ENCODE measurements at regions not wholly inside any gene's neighbourhood (a gene's known extent, or its start where the extent isn't known, plus 50 kb on each side); places are given as distances from the start of the nearest gene placed in this dataset.

- Histone ChIP-seq H3K27me3 (peaks cover 0 to 30% (median 11%) of the 10 kb centered on the region in 7 donors), H3K4me3 (no peak overlapping the region), H3K9me3 (peaks cover 0 to 8% (median 0%) of the 10 kb centered on the region in 11 donors), H3K36me3 (no peaks in the 10 kb centered on the region), H3K4me1 (no peaks in the 10 kb centered on the region), H3K27ac (no peak overlapping the region)
- no peak for DNase-seq
- TF ChIP-seq, protein P1, sequence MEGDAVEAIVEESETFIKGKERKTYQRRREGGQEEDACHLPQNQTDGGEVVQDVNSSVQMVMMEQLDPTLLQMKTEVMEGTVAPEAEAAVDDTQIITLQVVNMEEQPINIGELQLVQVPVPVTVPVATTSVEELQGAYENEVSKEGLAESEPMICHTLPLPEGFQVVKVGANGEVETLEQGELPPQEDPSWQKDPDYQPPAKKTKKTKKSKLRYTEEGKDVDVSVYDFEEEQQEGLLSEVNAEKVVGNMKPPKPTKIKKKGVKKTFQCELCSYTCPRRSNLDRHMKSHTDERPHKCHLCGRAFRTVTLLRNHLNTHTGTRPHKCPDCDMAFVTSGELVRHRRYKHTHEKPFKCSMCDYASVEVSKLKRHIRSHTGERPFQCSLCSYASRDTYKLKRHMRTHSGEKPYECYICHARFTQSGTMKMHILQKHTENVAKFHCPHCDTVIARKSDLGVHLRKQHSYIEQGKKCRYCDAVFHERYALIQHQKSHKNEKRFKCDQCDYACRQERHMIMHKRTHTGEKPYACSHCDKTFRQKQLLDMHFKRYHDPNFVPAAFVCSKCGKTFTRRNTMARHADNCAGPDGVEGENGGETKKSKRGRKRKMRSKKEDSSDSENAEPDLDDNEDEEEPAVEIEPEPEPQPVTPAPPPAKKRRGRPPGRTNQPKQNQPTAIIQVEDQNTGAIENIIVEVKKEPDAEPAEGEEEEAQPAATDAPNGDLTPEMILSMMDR (IDR thresholded peaks at IDR 0.05), result no peak
- ATAC-seq, result no peak
- 70 to 76% methylated on average over 8 of the region's 8 CpGs for WGBS, 2 donors
- intact Hi-C loops (cut with DNase I), result no loop called here
Observed at GRCh38 chr1:30605441-30605920, 117.9 kb downstream of the MATN1 start.

- 81 to 88% methylated on average over 6 of the region's 6 CpGs for WGBS, 2 donors
- DNase-seq (no peak), ATAC-seq (no peak)
- Histone ChIP-seq H3K36me3 (no peaks in the 10 kb centered on the region), H3K9me3 (peaks cover 0 to 8% (median 0%) of the 10 kb centered on the region in 11 donors), H3K4me1 (no peaks in the 10 kb centered on the region), H3K4me3 (no peak overlapping the region), H3K27ac (no peak overlapping the region), H3K27me3 (peaks cover 0 to 35% (median 11%) of the 10 kb centered on the region in 7 donors)
- intact Hi-C loops (cut with DNase I), result no loop called here
- TF ChIP-seq, protein P1 (IDR thresholded peaks at IDR 0.05), result no peak
Observed at GRCh38 chr1:30604801-30605440, 118.5 kb downstream of the MATN1 start.

GRCh38 chr1:30603081-30603858 is 120.1 kb downstream of the MATN1 start:
- Histone ChIP-seq H3K4me1 (no peaks in the 10 kb centered on the region), H3K27me3 (peaks cover 0 to 35% (median 15%) of the 10 kb centered on the region in 7 donors), H3K27ac (no peak overlapping the region), H3K9me3 (peaks cover 0 to 8% (median 0%) of the 10 kb centered on the region in 11 donors), H3K4me3 (no peak overlapping the region), H3K36me3 (no peaks in the 10 kb centered on the region)
- DNase-seq (no peak), ATAC-seq (no peak)
- intact Hi-C loops (cut with DNase I), result no loop called here
- TF ChIP-seq, protein P1 (IDR thresholded peaks at IDR 0.05), result no peak
- WGBS, 2 donors, result 72 to 80% methylated on average over 7 of the region's 7 CpGs

DNA sequence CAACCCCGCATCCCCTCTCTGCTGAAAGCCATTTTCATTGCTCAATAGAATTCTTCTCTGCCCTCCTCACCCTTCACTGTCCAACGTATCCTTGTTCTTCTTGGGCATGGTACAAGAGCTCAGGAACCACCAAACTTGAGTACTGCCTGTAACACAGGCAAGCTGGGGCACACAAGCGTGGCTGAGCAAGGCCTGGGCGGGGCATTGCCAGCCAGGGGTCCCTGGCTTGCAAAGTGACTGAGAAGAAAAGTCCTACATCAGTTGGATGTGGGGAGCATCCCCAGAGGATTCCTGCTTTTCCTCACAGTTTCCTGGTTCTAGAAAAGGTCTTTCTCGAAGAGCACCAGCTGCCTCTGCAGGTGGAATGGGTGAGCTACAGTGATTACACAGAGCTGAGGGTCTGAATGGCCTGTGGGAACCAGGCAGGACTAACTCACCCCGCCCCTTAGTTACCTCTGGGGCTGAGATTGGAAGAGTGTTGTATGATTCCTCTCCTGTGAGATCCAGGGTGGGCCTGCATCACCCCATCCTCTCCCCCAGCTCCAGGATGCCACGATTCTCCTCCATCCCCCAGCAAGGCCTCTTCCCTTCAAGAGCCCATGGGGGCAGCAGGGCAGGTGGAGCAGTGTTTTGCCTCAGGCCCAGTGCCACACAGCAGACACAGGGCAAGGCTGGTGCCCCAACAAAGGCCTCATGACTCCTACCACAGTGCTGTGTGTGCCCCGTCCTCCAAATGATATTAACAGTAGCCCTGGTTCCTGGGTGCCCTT is 121.9 kb downstream of the MATN1 start:
- intact Hi-C loops (cut with DNase I), result no loop called here
- ATAC-seq (no peak), DNase-seq (no peak)
- H3K27me3 ChIP-seq, result peaks cover 0 to 35% (median 24%) of the 10 kb centered on the region in 7 donors
- no peak overlapping the region for H3K27ac ChIP-seq
- TF ChIP-seq, protein P1 (IDR thresholded peaks at IDR 0.05), result no peak
- 76 to 79% methylated on average over 8 of the region's 8 CpGs for WGBS, 2 donors
- H3K4me1 ChIP-seq, result no peaks in the 10 kb centered on the region
- H3K4me3 ChIP-seq, result no peak overlapping the region
- peaks cover 0 to 8% (median 0%) of the 10 kb centered on the region in 11 donors for H3K9me3 ChIP-seq
- no peaks in the 10 kb centered on the region for H3K36me3 ChIP-seq

Data from heart right ventricle (tissue), 16 donors.